Smooth muscle cell (in vitro differentiated cells): ENCODE measurements at regions not wholly inside any gene's neighbourhood (a gene's known extent, or its start where the extent isn't known, plus 50 kb on each side); places are given as distances from the start of the nearest gene placed in this dataset.

Experiments used
- DNase-seq: peaks from one replicate; lab custom pipeline; 2025; ENCODE audit not compliant: unreplicated experiment; lab: John Stamatoyannopoulos, UW
- H2AFZ ChIP-seq: fragments of 200-600 bp; sonication (generic); 2 replicates; pipeline ENCODE4 v1.6.0; 2016; ENCODE audit warnings: antibody characterized with exemption, low read depth, mild to moderate bottlenecking
- H3F3A ChIP-seq: fragments of 200-600 bp; sonication (generic); 2 replicates; pipeline ENCODE4 v1.6.0; 2017; ENCODE audit warnings: antibody characterized with exemption, low read depth
- H3K27ac ChIP-seq: fragments of 200-600 bp; sonication (generic); 2 replicates; pipeline ENCODE4 v1.5.1; 2016; ENCODE audit warnings: low read depth, mild to moderate bottlenecking
- H3K27me3 ChIP-seq: fragments of 200-600 bp; sonication (generic); 2 replicates; pipeline ENCODE4 v1.6.1; 2016; ENCODE audit warnings: low read depth, mild to moderate bottlenecking
- H3K36me3 ChIP-seq: fragments of 200-600 bp; sonication (generic); 2 replicates; pipeline ENCODE4 v1.5.1; 2016; ENCODE audit warnings: low read depth
- H3K4me1 ChIP-seq: fragments of 200-600 bp; sonication (generic); 2 replicates; pipeline ENCODE4 v1.5.1; 2016; ENCODE audit warnings: low read depth
- H3K4me2 ChIP-seq: fragments of 200-600 bp; sonication (generic); 2 replicates; pipeline ENCODE4 v1.6.0; 2016; ENCODE audit warnings: mild to moderate bottlenecking
- H3K4me3 ChIP-seq: fragments of 200-600 bp; sonication (generic); 2 replicates; pipeline ENCODE4 v1.5.1; 2016; ENCODE audit warnings: mild to moderate bottlenecking
- H3K79me2 ChIP-seq: fragments of 200-600 bp; sonication (generic); 2 replicates; pipeline ENCODE4 v1.6.0; 2016; ENCODE audit warnings: low read depth, mild to moderate bottlenecking
- H3K9ac ChIP-seq: fragments of 200-600 bp; sonication (generic); 2 replicates; pipeline ENCODE4 v1.6.0; 2016; ENCODE audit warnings: low read depth
- H3K9me3 ChIP-seq: fragments of 200-600 bp; sonication (generic); replicated peaks from 2 replicates; pipeline ENCODE4 v1.5.1; 2016; ENCODE audit warnings: low read depth
- H4K20me1 ChIP-seq: fragments of 200-600 bp; sonication (generic); 2 replicates; pipeline ENCODE4 v1.6.0; 2016; ENCODE audit warnings: low read depth
- WGBS: methylation state at CpG from one replicate; pipeline ENCODE4 v1.1.7; 2016; ENCODE audit warnings: low lambda C conversion rate; 5-methylcytosine and 5-hydroxymethylcytosine counted together
- TF ChIP-seq, protein P1 (sequence below): fragments of 200-600 bp; sonication (generic); IDR thresholded peaks from 2 replicates; pipeline ENCODE4 v1.5.1; 2017; ENCODE audit warnings: borderline replicate concordance, mild to moderate bottlenecking, antibody characterized with exemption; ENCODE audit not compliant: insufficient read depth, poor library complexity, severe bottlenecking

DNA sequence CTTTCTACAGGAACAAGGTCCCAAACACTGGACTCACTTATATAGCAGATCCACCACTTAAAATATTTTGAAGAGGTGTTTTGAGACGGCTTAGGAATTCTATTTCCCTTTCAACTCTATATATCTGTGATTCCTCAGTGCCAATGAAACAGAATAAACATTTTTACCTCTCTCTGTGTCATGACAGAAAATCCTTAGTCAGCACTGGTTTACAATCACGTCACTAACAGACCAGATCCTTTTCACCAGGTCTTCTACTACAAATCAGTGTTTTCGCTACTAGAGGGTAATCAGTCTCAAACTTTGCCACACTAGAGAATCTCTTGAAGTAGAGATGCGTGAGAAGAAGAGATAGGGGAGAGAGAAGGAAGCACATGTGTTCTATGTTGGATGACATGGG, 325.6 kb downstream of the SS18 start:
- Histone ChIP-seq H3K36me3 (no peaks in the 10 kb centered on the region), H3K9me3 (no peaks in the 10 kb centered on the region), H2AFZ (no peak overlapping the region), H4K20me1 (no peaks in the 10 kb centered on the region), H3K4me3 (no peak overlapping the region), H3K27me3 (peaks cover 5% of the 10 kb centered on the region), H3K4me1 (no peaks in the 10 kb centered on the region), H3F3A (no peaks in the 10 kb centered on the region), H3K27ac (no peak overlapping the region), H3K9ac (no peak overlapping the region), H3K4me2 (no peak overlapping the region), H3K79me2 (no peaks in the 10 kb centered on the region)
- TF ChIP-seq, protein P1, sequence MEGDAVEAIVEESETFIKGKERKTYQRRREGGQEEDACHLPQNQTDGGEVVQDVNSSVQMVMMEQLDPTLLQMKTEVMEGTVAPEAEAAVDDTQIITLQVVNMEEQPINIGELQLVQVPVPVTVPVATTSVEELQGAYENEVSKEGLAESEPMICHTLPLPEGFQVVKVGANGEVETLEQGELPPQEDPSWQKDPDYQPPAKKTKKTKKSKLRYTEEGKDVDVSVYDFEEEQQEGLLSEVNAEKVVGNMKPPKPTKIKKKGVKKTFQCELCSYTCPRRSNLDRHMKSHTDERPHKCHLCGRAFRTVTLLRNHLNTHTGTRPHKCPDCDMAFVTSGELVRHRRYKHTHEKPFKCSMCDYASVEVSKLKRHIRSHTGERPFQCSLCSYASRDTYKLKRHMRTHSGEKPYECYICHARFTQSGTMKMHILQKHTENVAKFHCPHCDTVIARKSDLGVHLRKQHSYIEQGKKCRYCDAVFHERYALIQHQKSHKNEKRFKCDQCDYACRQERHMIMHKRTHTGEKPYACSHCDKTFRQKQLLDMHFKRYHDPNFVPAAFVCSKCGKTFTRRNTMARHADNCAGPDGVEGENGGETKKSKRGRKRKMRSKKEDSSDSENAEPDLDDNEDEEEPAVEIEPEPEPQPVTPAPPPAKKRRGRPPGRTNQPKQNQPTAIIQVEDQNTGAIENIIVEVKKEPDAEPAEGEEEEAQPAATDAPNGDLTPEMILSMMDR, result no peak
- 85% methylated on average over 4 of the region's 4 CpGs for WGBS
- DNase-seq, result no peak

DNA sequence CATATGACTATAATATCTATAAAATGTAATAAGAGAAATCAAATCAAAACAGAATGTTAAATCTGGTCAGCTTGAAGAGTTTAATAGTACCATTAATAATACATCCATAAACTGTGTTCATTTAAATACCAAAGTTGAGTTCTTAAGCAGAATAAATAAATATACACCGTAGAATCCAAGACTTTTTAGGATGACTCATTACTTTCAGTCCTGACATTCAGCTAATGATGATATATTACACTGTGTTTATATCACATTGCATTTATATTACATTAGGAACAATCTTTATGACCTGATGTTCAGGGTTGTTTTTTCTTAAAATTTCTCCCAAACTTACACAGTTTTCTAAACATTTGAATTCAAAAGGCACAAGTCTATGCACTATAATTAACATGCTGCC, 331.3 kb downstream of the SS18 start:
- no peaks in the 10 kb centered on the region for H3K36me3 ChIP-seq
- H3K79me2 ChIP-seq, result no peaks in the 10 kb centered on the region
- no peaks in the 10 kb centered on the region for H3K27me3 ChIP-seq
- no peak overlapping the region for H3K4me2 ChIP-seq
- WGBS, result 27% methylated on average over 1 of the region's 1 CpG
- no peaks in the 10 kb centered on the region for H3F3A ChIP-seq
- H3K9ac ChIP-seq, result no peak overlapping the region
- H3K4me1 ChIP-seq, result no peaks in the 10 kb centered on the region
- DNase-seq, result no peak
- H3K9me3 ChIP-seq, result no peaks in the 10 kb centered on the region
- H3K27ac ChIP-seq, result no peak overlapping the region
- no peaks in the 10 kb centered on the region for H4K20me1 ChIP-seq
- no peak overlapping the region for H2AFZ ChIP-seq
- TF ChIP-seq, protein P1, result no peak
- no peak overlapping the region for H3K4me3 ChIP-seq

DNA sequence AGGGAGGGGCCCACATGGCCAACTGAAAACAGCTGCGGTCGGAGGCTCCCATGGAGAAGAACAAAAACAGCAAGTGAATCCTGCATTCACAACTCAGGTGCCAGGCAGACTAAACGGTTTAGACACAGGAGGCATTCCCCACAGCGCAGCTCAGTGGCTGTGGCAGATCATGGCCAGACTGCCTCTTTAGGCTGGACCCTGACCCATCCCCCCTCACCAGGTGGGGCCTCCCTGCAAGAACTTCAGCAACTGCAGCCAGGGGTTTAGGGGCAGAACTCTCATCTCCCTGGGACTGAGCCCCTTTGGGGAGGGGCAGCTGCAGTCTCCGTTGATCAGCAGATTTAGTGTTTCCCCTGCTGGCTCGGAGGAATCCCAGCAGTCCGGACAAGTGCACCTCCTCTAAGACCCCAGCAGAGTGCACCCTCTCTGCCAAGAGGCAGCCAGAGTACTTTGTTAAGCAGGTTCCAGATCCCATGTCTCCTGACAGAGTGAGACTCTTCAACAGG, 346.7 kb downstream of the SS18 start:
- Histone ChIP-seq H3K9ac (no peak overlapping the region), H3K27me3 (no peaks in the 10 kb centered on the region), H3K4me3 (no peak overlapping the region), H3F3A (no peaks in the 10 kb centered on the region), H3K9me3 (no peaks in the 10 kb centered on the region), H3K4me2 (no peak overlapping the region), H3K36me3 (no peaks in the 10 kb centered on the region), H4K20me1 (no peaks in the 10 kb centered on the region), H3K4me1 (peaks cover 6% of the 10 kb centered on the region), H2AFZ (no peak overlapping the region), H3K27ac (no peak overlapping the region), H3K79me2 (no peaks in the 10 kb centered on the region)
- DNase-seq, result no peak
- 61% methylated on average over 7 of the region's 7 CpGs for WGBS
- TF ChIP-seq, protein P1, result no peak

DNA sequence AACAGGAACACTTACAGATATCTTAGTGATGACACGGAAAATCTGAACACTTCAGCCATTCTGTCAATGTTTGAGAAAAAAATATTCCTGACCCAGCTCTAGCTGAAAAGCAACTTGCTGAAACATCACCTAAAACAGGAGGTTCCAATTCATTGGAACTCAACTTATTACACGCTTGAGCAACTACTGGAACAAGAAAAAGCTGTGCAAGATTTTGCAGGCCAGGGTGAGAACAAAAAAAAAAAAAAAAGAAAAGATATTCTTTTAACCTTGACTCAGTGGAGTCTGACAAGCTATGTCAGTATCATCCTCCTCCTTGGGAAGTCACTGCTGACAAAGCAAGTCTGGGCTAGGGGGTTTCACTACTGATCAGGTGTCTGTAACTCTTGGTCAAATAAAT, 351.0 kb downstream of the SS18 start:
- TF ChIP-seq, protein P1, result no peak
- H3K36me3 ChIP-seq, result no peaks in the 10 kb centered on the region
- H3K4me3 ChIP-seq, result no peak overlapping the region
- H3K79me2 ChIP-seq, result no peaks in the 10 kb centered on the region
- no peaks in the 10 kb centered on the region for H3K9me3 ChIP-seq
- no peaks in the 10 kb centered on the region for H3K27me3 ChIP-seq
- DNase-seq, result no peak
- H3K27ac ChIP-seq, result no peak overlapping the region
- no peak overlapping the region for H3K4me2 ChIP-seq
- H3K4me1 ChIP-seq, result peaks cover 43% of the 10 kb centered on the region
- H3F3A ChIP-seq, result no peaks in the 10 kb centered on the region
- WGBS, result 93% methylated on average over 2 of the region's 2 CpGs
- H3K9ac ChIP-seq, result no peak overlapping the region
- H2AFZ ChIP-seq, result no peak overlapping the region
- H4K20me1 ChIP-seq, result no peaks in the 10 kb centered on the region
